Stimulated activated naive CD4-positive, alpha-beta T cell (primary cell): ENCODE measurements at regions not wholly inside any gene's neighbourhood (a gene's known extent, or its start where the extent isn't known, plus 50 kb on each side); places are given as distances from the start of the nearest gene placed in this dataset.
"Not testable (repeated sequence)": the region's sequence is repeated elsewhere in the genome, so short reads cannot be mapped to it uniquely, and the experiment has no call there.

Source experiments
- DNase-seq, 6 experiments: peaks; one replicate each; lab custom pipeline; 2025; lab: John Stamatoyannopoulos, UW

- DNase-seq = no peak
These were observed 944.5 kb downstream of the KCNT2 start for GRCh38 chr1:195663549-195664280.

- no peak for DNase-seq
These were observed 951.5 kb downstream of the KCNT2 start for GRCh38 chr1:195656780-195657179.

- DNase-seq = not testable (repeated sequence)
These were observed 959.4 kb downstream of the KCNT2 start for GRCh38 chr1:195648875-195649274.

- DNase-seq = no peak
These were observed 970.7 kb downstream of the KCNT2 start for GRCh38 chr1:195637539-195637938.

- DNase-seq = no peak
These were observed 990.0 kb downstream of the KCNT2 start for GRCh38 chr1:195618287-195618686.

- DNase-seq = no peak
These were observed 991.1 kb downstream of the KCNT2 start for GRCh38 chr1:195617106-195617505.

GRCh38 chr1:195608883-195609282 lies 999.4 kb downstream of the KCNT2 start:
- no peak for DNase-seq

GRCh38 chr1:195606483-195606882 lies 1001.8 kb downstream of the KCNT2 start:
- DNase-seq = no peak

- no peak for DNase-seq
These were observed 1004.0 kb downstream of the KCNT2 start for GRCh38 chr1:195604287-195604686.

GRCh38 chr1:195597891-195598290 lies 1010.3 kb downstream of the KCNT2 start:
- no peak for DNase-seq

GRCh38 chr1:195594773-195595172 lies 1013.5 kb downstream of the KCNT2 start:
- DNase-seq = no peak

GRCh38 chr1:195594322-195594721 lies 1013.9 kb downstream of the KCNT2 start:
- no peak for DNase-seq

- DNase-seq = no peak
These were observed 1016.1 kb downstream of the KCNT2 start for GRCh38 chr1:195591917-195592672.

GRCh38 chr1:195590649-195591048 lies 1017.6 kb downstream of the KCNT2 start:
- no peak for DNase-seq

GRCh38 chr1:195584870-195585624 lies 1023.2 kb downstream of the KCNT2 start:
- no peak for DNase-seq

- DNase-seq = no peak
These were observed 1027.3 kb downstream of the KCNT2 start for GRCh38 chr1:195580988-195581387.

- DNase-seq = no peak
These were observed 1030.5 kb downstream of the KCNT2 start for GRCh38 chr1:195577748-195578147.

- no peak for DNase-seq
These were observed 1031.6 kb downstream of the KCNT2 start for GRCh38 chr1:195576641-195577040.

GRCh38 chr1:195574511-195574910 lies 1033.7 kb downstream of the KCNT2 start:
- no peak for DNase-seq

GRCh38 chr1:195569934-195570333 lies 1038.3 kb downstream of the KCNT2 start:
- DNase-seq = no peak

- no peak for DNase-seq
These were observed 1039.9 kb downstream of the KCNT2 start for GRCh38 chr1:195568389-195568788.

GRCh38 chr1:195562074-195562473 lies 1046.2 kb downstream of the KCNT2 start:
- DNase-seq = no peak
